SK-N-SH (cell line): ENCODE measurements at regions not wholly inside any gene's neighbourhood (a gene's known extent, or its start where the extent isn't known, plus 50 kb on each side); places are given as distances from the start of the nearest gene placed in this dataset.

ENCODE experiments used
- CTCF ChIA-PET: fragments of 300-600, 350-600 bp; formaldehyde crosslinking; extraction: SDS; loops from one replicate; lab custom pipeline; 2021; lab: Yijun Ruan, JAX
- POLR2A ChIA-PET: fragments of 350-600 bp; sonication (Branson Sonifier 250); formaldehyde crosslinking; extraction: SDS; loops from one replicate; lab custom pipeline; 2020; ENCODE audit warnings: antibody characterized with exemption, inconsistent platforms; lab: Yijun Ruan, JAX
- DNase-seq: peaks from one replicate; pipeline ENCODE4 v3.0.0; 2012
- H2AFZ ChIP-seq: fragments of 200-600 bp; sonication (generic); 2 replicates; pipeline ENCODE4 v1.8.1; 2016; ENCODE audit warnings: antibody characterized with exemption, mild to moderate bottlenecking, low read depth
- H3F3A ChIP-seq: fragments of 200-600 bp; sonication (generic); replicated peaks from 2 replicates; pipeline ENCODE3; 2016; ENCODE audit warnings: antibody characterized with exemption, mild to moderate bottlenecking; ENCODE audit not compliant: insufficient read depth
- H3K27ac ChIP-seq, 2 experiments: fragments of 200-500 bp in 1 of 2; fragments of 200-600 bp in 1 of 2; sonication (Bioruptor generic) in 1 of 2; sonication (generic), shearing (Covaris generic) in 1 of 2; 2 replicates each; pipeline versions ENCODE4 v1.5.1 to v1.6.1; 2014 to 2016; ENCODE audit warnings: low read depth in 2 of 2, inconsistent platforms in 1 of 2, low read length in 1 of 2, mild to moderate bottlenecking in 1 of 2, mixed read lengths in 1 of 2
- H3K27me3 ChIP-seq: fragments of 200-600 bp; sonication (generic), shearing (Covaris generic); 2 replicates; pipeline ENCODE4 v1.6.1; 2016; ENCODE audit warnings: mixed run types; ENCODE audit not compliant: insufficient read depth
- H3K36me3 ChIP-seq, 2 experiments: fragments of 200-500 bp in 1 of 2; fragments of 200-600 bp in 1 of 2; sonication (Bioruptor generic) in 1 of 2; sonication (generic) in 1 of 2; replicated peaks in 1 of 2; 2 replicates each; pipeline versions ENCODE3 to v1.5.1; 2014 to 2016; ENCODE audit warnings: low read length in 1 of 2, mild to moderate bottlenecking in 1 of 2; ENCODE audit not compliant: insufficient read depth in 2 of 2, control insufficient read depth in 1 of 2
- H3K4me1 ChIP-seq, 2 experiments: fragments of 200-500 bp in 1 of 2; fragments of 200-600 bp in 1 of 2; sonication (Bioruptor generic) in 1 of 2; sonication (generic), shearing (Covaris generic) in 1 of 2; 2 replicates each; pipeline versions ENCODE4 v1.5.1 to v1.6.1; 2014 to 2016; ENCODE audit warnings: low read depth in 1 of 2, low read length in 1 of 2, mixed run types in 1 of 2; ENCODE audit not compliant: insufficient read depth in 2 of 2, control insufficient read depth in 1 of 2
- H3K4me2 ChIP-seq: fragments of 200-600 bp; sonication (generic), shearing (Covaris generic); 2 replicates; pipeline ENCODE4 v1.6.1; 2017; ENCODE audit warnings: mixed run types
- H3K4me3 ChIP-seq, 2 experiments: fragments of 200-500 bp in 1 of 2; fragments of 200-600 bp in 1 of 2; sonication (Bioruptor generic) in 1 of 2; sonication (generic), shearing (Covaris generic) in 1 of 2; 2 replicates each; pipeline versions ENCODE4 v1.5.1 to v1.8.1; 2014 to 2016; ENCODE audit warnings: low read depth in 2 of 2, inconsistent platforms in 1 of 2, low read length in 1 of 2, mild to moderate bottlenecking in 1 of 2, mixed read lengths in 1 of 2, moderate library complexity in 1 of 2
- H3K79me2 ChIP-seq: fragments of 200-600 bp; sonication (generic); 2 replicates; pipeline ENCODE4 v1.8.1; 2017; ENCODE audit warnings: mild to moderate bottlenecking; ENCODE audit not compliant: insufficient read depth
- H3K9ac ChIP-seq: fragments of 200-600 bp; sonication (generic); 2 replicates; pipeline ENCODE4 v1.6.1; 2017; ENCODE audit warnings: mixed run types
- H3K9me2 ChIP-seq: fragments of 200-600 bp; sonication (generic); 2 replicates; pipeline ENCODE4 v1.6.1; 2017; ENCODE audit warnings: mixed run types
- H3K9me3 ChIP-seq: fragments of 200-600 bp; sonication (generic); 2 replicates; pipeline ENCODE4 v1.6.1; 2017; ENCODE audit warnings: mixed run types, mild to moderate bottlenecking, moderate library complexity
- H4K20me1 ChIP-seq: fragments of 200-600 bp; sonication (generic); 2 replicates; pipeline ENCODE4 v1.6.1; 2017; ENCODE audit warnings: mild to moderate bottlenecking, mixed run types; ENCODE audit not compliant: insufficient read depth
- CHD2 ChIP-seq: fragments of 150-350 bp; IDR thresholded peaks from 2 replicates; pipeline ENCODE4 v1.6.1; 2018; ENCODE audit warnings: low read length; ENCODE audit not compliant: partially characterized antibody
- EZH2phosphoT487 ChIP-seq: fragments of 200-600 bp; sonication (generic); IDR thresholded peaks from 2 replicates; pipeline ENCODE4 v1.6.1; 2017; ENCODE audit warnings: low read depth, mixed run types, mild to moderate bottlenecking, antibody characterized with exemption, moderate library complexity, borderline replicate concordance
- FOSL2 ChIP-seq: IDR thresholded peaks from 2 replicates; pipeline ENCODE4 v1.4.0; 2012; ENCODE audit warnings: low read depth, mild to moderate bottlenecking, moderate library complexity, borderline replicate concordance
- FOXJ3 ChIP-seq: sonication (generic); formaldehyde crosslinking; IDR thresholded peaks from 2 replicates; pipeline ENCODE4 v1.5.1; 2020; ENCODE audit warnings: mild to moderate bottlenecking, missing genetic modification reagents
- FOXM1 ChIP-seq: IDR thresholded peaks from 2 replicates; pipeline ENCODE4 v1.4.0; 2012; ENCODE audit warnings: low read depth, mild to moderate bottlenecking
- GABPA ChIP-seq: IDR thresholded peaks from 2 replicates; pipeline ENCODE4 v1.4.0; 2012; ENCODE audit warnings: low read depth, mild to moderate bottlenecking
- JUND ChIP-seq: IDR thresholded peaks from 2 replicates; pipeline ENCODE4 v1.4.0; 2012
- POLR2AphosphoS5 ChIP-seq: IDR thresholded peaks from 2 replicates; pipeline ENCODE4 v1.6.1; 2012; ENCODE audit warnings: low read depth, low read length
- RCOR1 ChIP-seq: fragments of 150-350 bp; IDR thresholded peaks from 2 replicates; pipeline ENCODE4 v1.6.1; 2017; ENCODE audit warnings: antibody characterized with exemption, low read length
- REST ChIP-seq: IDR thresholded peaks from 2 replicates; pipeline ENCODE4 v1.6.1; 2012; ENCODE audit warnings: mild to moderate bottlenecking, low read depth, low read length, moderate library complexity
- TAF1 ChIP-seq: IDR thresholded peaks from 2 replicates; pipeline ENCODE4 v1.6.1; 2012; ENCODE audit warnings: low read depth, mild to moderate bottlenecking, low read length, moderate library complexity, borderline replicate concordance
- TEAD4 ChIP-seq: IDR thresholded peaks from 2 replicates; pipeline ENCODE4 v1.4.0; 2012; ENCODE audit warnings: mild to moderate bottlenecking, borderline replicate concordance; ENCODE audit not compliant: insufficient read depth
- USF1 ChIP-seq: IDR thresholded peaks from 2 replicates; pipeline ENCODE4 v1.4.0; 2012; ENCODE audit warnings: low read depth, borderline replicate concordance
- USF2 ChIP-seq: fragments of 150-350 bp; IDR thresholded peaks from 2 replicates; pipeline ENCODE4 v1.6.1; 2017; ENCODE audit warnings: antibody characterized with exemption, low read length, low read depth, borderline replicate concordance
- WGBS: methylation state at CpG from one replicate; pipeline ENCODE4 v1.1.6; 2017; ENCODE audit warnings: low lambda C conversion rate; 5-methylcytosine and 5-hydroxymethylcytosine counted together
- TF ChIP-seq, protein P1 (sequence below): IDR thresholded peaks from 2 replicates; pipeline ENCODE4 v1.4.0; 2012; ENCODE audit warnings: low read depth

DNA sequence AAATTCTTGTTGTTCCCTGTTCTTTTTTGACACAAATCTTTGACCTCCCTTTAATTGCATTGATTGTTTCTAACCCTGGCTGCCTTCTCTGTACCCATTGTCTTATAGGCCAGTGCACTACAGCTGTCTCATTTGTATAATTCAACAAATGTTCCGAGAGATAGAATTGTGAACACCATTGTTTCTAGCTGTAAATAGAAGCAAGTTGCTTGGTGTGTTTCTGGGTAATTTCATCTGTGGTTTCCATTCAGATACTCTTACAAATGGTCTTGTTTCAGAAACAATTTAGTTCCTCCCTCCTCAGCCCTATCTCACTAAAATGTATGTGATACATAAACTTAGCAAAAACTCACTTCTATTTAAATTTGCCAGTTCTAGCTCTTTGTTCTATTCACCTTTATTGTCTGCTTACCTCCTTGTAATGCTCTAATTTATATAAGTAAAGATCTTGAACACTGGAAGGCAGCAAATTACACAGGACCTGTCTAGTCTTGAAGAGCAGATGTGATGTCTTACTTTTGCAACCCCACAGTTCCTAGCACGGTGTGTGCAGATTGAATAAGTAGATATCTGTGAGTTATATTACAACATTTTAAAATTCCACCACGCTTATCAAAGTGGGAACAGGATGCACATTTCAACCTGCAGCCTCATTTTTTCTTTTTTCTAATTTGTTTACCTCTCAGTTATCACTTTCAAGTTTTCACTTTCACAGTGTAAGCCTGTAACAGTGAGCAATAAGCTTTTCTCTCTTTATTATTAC is 515.6 kb upstream of the ZP4 start:
- POLR2A ChIA-PET = no interaction called here
- Histone ChIP-seq H3F3A (peaks cover 20% of the 10 kb centered on the region), H3K27ac (no peak overlapping the region), H3K9me2 (no peaks in the 10 kb centered on the region), H3K9me3 (no peaks in the 10 kb centered on the region), H3K9ac (no peak overlapping the region), H3K79me2 (no peaks in the 10 kb centered on the region), H3K27me3 (no peaks in the 10 kb centered on the region), H4K20me1 (no peaks in the 10 kb centered on the region), H2AFZ (no peak overlapping the region), H3K4me2 (no peak overlapping the region), H3K4me3 (no peak overlapping the region), H3K36me3 (no peaks in the 10 kb centered on the region), H3K4me1 (peaks cover 4% of the 10 kb centered on the region in 2 experiments; a peak in 3 of 4 replicates)
- DNase-seq = no peak
- TF ChIP-seq REST (no peak), EZH2phosphoT487 (no peak), FOSL2 (no peak), CHD2 (no peak), POLR2AphosphoS5 (no peak), USF1 (no peak), USF2 (no peak), FOXJ3 (CRISPR knock-in tag) (no peak), FOXM1 (no peak), GABPA (no peak), JUND (no peak), TAF1 (no peak), TEAD4 (no peak), RCOR1 (no peak)
- TF ChIP-seq, protein P1, sequence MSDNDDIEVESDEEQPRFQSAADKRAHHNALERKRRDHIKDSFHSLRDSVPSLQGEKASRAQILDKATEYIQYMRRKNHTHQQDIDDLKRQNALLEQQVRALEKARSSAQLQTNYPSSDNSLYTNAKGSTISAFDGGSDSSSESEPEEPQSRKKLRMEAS = no peak
- WGBS = 63% methylated on average over 3 of the region's 3 CpGs
- CTCF ChIA-PET = no interaction called here
